BLaER1 treated with 17β-estradiol and CSF1 and Interleukin-3, amounts not matched to agents 10 nM and 100 nM (cell line): ENCODE measurements at regions not wholly inside any gene's neighbourhood (a gene's known extent, or its start where the extent isn't known, plus 50 kb on each side); places are given as distances from the start of the nearest gene placed in this dataset.
"Not testable (repeated sequence)": the region's sequence is repeated elsewhere in the genome, so short reads cannot be mapped to it uniquely, and the experiment has no call there.

ENCODE experiments used
- H3K27ac ChIP-seq, 11 experiments: shearing (Covaris generic); formaldehyde crosslinking; 2 replicates each; pipeline ENCODE4 v1.8.1; 2022
- H3K27me3 ChIP-seq, 11 experiments: shearing (Covaris generic); formaldehyde crosslinking; 2 replicates each; pipeline ENCODE4 v1.8.1; 2022
- H3K36me3 ChIP-seq, 11 experiments: shearing (Covaris generic); formaldehyde crosslinking; 2 replicates each; pipeline ENCODE4 v1.8.1; 2022
- H3K4me1 ChIP-seq, 10 experiments: shearing (Covaris generic); formaldehyde crosslinking; 2 replicates each; pipeline ENCODE4 v1.8.1; 2022
- H3K4me2 ChIP-seq, 11 experiments: shearing (Covaris generic); formaldehyde crosslinking; 2 replicates each; pipeline ENCODE4 v1.8.1; 2022
- H3K4me3 ChIP-seq, 10 experiments: shearing (Covaris generic); formaldehyde crosslinking; 2 replicates each; pipeline ENCODE4 v1.8.1; 2022
- H3K9ac ChIP-seq, 11 experiments: shearing (Covaris generic); formaldehyde crosslinking; 2 replicates each; pipeline ENCODE4 v1.8.1; 2022
- H3K9me3 ChIP-seq, 11 experiments: shearing (Covaris generic); formaldehyde crosslinking; replicated peaks in 1 of 11; 2 replicates each; pipeline ENCODE4 v1.8.1; 2022
- H4K20me1 ChIP-seq, 11 experiments: shearing (Covaris generic); formaldehyde crosslinking; 2 replicates each; pipeline ENCODE4 v1.8.1; 2022
- Cebpa-rat ChIP-seq, 11 experiments: shearing (Covaris generic); IDR thresholded peaks; 2 replicates each; pipeline ENCODE4 v1.8.1; 2022

DNA sequence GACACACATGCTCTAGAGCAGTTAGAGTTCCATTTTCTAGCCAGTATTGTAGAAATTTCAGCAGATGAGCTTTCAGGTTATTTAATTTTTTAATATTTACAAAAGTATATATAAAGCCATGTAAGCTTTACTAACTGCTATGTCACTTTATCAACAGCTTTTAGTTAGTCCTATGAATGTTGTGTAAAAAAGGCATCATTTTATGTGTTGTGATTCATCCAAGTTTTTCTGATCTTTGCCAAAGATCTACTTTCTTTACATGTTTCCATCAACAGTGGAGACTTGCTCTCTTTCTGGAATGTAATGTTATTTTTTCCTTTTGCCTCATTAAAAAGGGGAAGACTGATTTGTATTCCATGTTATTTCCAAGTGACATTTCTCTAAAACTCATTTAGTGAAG is 125.2 kb upstream of the TFPI start:
- Histone ChIP-seq H3K27me3 (no peaks in the 10 kb centered on the region), H3K4me1 (no peaks in the 10 kb centered on the region), H3K9ac (no peak overlapping the region), H3K9me3 (no peaks in the 10 kb centered on the region), H3K4me3 (no peak overlapping the region), H4K20me1 (no peaks in the 10 kb centered on the region), H3K27ac (no peak overlapping the region), H3K4me2 (no peak overlapping the region), H3K36me3 (no peaks in the 10 kb centered on the region)
- TF ChIP-seq Cebpa-rat (IDR thresholded peaks at IDR 0.05) = no peak

DNA sequence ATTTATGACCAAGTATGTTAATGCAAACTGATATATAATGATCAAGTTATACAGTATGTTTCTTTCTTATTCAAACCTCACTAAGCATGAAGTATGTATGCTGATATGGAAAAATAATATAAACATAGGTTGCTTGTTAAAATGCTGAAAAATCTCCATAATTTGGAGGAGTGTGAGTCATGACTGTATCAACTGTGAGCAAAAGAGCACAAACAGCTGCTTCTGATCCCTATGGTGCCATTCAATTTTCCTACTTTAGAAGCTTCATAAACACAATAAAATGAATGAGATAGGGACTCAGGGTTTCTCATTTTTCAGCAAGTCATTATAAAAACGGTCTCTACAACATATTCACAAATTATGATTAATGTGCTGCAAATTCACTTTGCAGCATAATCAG is 129.9 kb upstream of the TFPI start:
- Histone ChIP-seq H4K20me1 (no peaks in the 10 kb centered on the region), H3K36me3 (no peaks in the 10 kb centered on the region), H3K4me2 (no peak overlapping the region), H3K27me3 (no peaks in the 10 kb centered on the region), H3K4me1 (no peaks in the 10 kb centered on the region), H3K4me3 (no peak overlapping the region), H3K27ac (no peak overlapping the region), H3K9ac (no peak overlapping the region), H3K9me3 (no peaks in the 10 kb centered on the region)
- no peak for TF ChIP-seq Cebpa-rat (IDR thresholded peaks at IDR 0.05)

DNA sequence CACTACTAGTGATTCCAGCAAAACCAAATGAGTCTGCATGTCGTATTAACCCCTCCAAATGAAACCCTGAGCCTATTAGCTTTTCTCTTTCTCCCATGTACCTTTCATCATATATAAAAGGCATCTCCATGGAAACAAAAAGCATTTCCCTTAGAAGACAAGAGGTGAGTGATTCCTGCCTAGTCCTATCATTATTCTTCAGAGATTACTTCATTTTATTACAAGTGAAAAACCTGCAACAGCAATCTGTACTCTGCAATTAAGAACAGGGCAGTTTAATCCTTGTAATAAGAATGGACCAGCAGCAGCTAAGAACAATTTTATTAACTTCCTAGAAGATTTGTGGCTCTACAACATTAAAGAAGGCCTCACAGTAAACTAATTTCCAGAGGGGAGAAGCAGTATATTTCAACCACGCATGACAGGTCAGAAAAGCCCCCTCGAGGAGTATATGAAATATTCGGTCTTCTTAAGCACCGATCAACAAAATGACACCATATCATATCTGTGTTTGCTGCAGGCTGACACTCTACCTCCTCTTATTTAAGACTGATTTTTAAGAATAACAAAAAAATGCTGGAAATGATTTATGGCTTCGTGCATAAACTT is 132.3 kb upstream of the TFPI start:
- Histone ChIP-seq H3K27ac (no peak overlapping the region), H3K9me3 (no peaks in the 10 kb centered on the region), H3K36me3 (no peaks in the 10 kb centered on the region), H3K4me1 (no peaks in the 10 kb centered on the region), H3K27me3 (no peaks in the 10 kb centered on the region), H3K4me3 (no peak overlapping the region), H3K4me2 (no peak overlapping the region), H3K9ac (no peak overlapping the region), H4K20me1 (no peaks in the 10 kb centered on the region)
- TF ChIP-seq Cebpa-rat (IDR thresholded peaks at IDR 0.05) = no peak

DNA sequence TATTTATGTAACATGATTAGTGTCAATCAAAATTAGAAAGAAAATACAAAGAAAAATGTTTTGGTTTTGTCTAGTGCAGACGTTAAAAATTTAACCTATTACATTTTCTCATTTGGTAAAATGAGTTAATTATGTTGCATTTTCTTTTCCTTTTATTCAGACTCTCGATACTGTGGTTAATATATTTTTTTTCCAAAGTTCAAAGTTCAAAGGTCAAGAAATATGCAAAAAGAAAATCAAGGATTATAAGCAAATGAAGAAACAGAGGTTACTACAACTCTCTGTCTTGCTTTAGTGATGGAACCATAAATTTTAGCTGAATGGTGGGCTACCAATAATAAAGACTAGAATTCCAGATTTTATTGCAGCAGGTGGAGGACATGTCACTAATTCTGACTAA is 133.3 kb upstream of the TFPI start:
- H3K4me2 ChIP-seq = no peak overlapping the region
- no peak for TF ChIP-seq Cebpa-rat (IDR thresholded peaks at IDR 0.05)
- no peaks in the 10 kb centered on the region for H3K36me3 ChIP-seq
- no peaks in the 10 kb centered on the region for H4K20me1 ChIP-seq
- no peaks in the 10 kb centered on the region for H3K9me3 ChIP-seq
- no peak overlapping the region for H3K4me3 ChIP-seq
- no peak overlapping the region for H3K27ac ChIP-seq
- H3K9ac ChIP-seq = no peak overlapping the region
- H3K27me3 ChIP-seq = no peaks in the 10 kb centered on the region
- no peaks in the 10 kb centered on the region for H3K4me1 ChIP-seq

DNA sequence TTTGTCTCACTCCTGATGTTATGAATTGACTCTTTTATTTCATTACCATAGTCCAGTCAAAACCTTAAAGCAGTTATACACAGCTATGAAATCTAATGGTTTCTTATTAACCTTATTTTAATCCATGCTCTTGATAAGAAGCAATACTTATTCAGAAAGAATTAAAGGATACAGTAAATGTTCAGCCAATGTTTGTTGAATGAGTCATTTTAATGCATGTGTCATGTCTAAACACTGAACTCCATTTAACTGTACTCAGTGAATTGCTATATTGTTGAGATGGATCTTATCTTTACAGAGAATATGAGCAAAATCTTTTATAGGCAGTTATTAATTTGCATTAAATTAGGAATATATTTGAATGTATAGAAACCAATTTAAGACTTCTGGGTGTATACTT is 135.1 kb upstream of the TFPI start:
- Histone ChIP-seq H3K27me3 (no peaks in the 10 kb centered on the region), H3K4me1 (no peaks in the 10 kb centered on the region), H3K9me3 (no peaks in the 10 kb centered on the region), H3K27ac (no peak overlapping the region), H3K4me3 (no peak overlapping the region), H4K20me1 (no peaks in the 10 kb centered on the region), H3K9ac (no peak overlapping the region), H3K36me3 (no peaks in the 10 kb centered on the region), H3K4me2 (no peak overlapping the region)
- TF ChIP-seq Cebpa-rat (IDR thresholded peaks at IDR 0.05) = no peak

DNA sequence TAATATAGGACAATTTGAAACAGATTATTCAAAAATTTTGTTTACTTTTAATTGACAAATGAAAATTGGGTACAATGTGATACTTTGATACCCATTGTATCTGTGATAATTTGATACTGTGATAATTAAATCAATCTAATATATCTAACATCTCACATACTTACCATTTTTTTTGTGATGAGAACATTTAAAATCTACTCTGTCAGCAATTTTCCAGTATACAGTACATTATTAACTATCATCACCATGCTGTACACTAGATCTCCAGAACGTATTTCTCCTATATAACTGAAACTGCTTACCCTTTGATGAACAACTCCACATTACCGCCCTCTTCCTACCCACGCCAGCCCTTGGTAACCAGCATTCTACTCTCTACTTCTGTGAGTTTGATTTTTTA is 139.7 kb upstream of the TFPI start:
- H4K20me1 ChIP-seq = no peaks in the 10 kb centered on the region
- H3K27ac ChIP-seq = no peak overlapping the region
- no peaks in the 10 kb centered on the region for H3K9me3 ChIP-seq
- no peaks in the 10 kb centered on the region for H3K27me3 ChIP-seq
- no peaks in the 10 kb centered on the region for H3K36me3 ChIP-seq
- H3K9ac ChIP-seq = no peak overlapping the region
- no peak overlapping the region for H3K4me3 ChIP-seq
- no peak overlapping the region for H3K4me2 ChIP-seq
- TF ChIP-seq Cebpa-rat (IDR thresholded peaks at IDR 0.05) = no peak
- H3K4me1 ChIP-seq = no peaks in the 10 kb centered on the region

DNA sequence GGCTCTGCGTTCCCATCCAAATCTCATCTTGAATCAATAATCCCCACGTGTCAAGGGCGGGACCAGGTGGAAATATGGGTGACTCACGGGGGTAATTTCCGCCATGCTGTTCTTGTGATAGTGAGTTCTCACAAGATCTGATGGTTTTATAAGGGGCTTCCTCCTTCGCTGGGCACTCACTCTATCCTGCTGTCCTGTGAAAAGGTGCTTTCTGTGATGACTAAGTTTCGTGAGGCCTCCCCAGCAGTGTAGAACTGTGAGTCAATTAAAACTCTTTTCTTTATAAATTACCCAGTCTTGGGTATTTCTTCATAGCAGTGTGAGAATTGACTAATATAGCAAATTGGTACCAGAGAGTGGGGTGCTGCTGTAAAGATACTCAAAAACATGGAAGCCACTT is 142.4 kb upstream of the TFPI start:
- not testable (repeated sequence) for H3K27ac ChIP-seq, H3K9ac ChIP-seq, H3K4me3 ChIP-seq, H3K9me3 ChIP-seq, H3K36me3 ChIP-seq, H3K4me1 ChIP-seq, H3K27me3 ChIP-seq, H3K4me2 ChIP-seq, H4K20me1 ChIP-seq

DNA sequence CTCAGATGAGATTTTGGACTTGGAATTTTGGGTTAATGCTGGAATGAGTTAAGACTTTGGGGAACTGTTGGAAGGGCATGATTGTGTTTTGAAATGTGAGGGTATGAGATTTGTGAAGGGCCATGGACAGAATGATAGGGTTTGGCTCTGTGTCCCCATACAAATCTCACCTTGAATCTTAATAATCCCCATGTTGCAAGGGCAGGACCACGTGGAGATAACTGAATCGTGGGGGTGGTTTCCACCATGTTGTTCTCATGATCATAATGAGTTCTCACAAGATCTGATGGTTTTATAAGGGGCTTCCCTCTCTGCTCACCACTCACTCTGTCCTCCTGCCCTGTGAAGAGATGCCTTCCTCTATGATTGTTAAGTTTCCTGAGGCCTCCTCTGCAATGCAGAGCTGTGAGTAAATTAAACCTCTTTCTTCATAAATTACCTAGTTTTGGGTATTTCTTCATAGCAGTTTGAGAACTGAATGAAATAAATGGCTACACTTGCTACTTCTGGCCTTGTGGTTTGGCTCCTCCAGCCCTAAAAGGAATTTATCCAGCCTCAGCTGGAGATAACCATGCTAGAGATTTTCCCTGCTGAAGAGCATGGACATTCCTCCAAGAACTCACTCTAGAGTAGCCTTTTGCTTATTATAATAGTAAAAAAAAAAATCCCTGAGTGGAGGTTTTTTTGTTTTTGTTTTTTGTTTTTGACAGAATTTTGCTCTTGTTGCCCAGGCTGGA is 144.3 kb upstream of the TFPI start:
- TF ChIP-seq Cebpa-rat (IDR thresholded peaks at IDR 0.05) = no peak
- Histone ChIP-seq H3K27me3 (no peaks in the 10 kb centered on the region), H3K4me1 (no peaks in the 10 kb centered on the region), H3K36me3 (no peaks in the 10 kb centered on the region), H3K27ac (no peak overlapping the region), H4K20me1 (no peaks in the 10 kb centered on the region), H3K9me3 (no peaks in the 10 kb centered on the region), H3K4me2 (no peak overlapping the region), H3K9ac (no peak overlapping the region), H3K4me3 (no peak overlapping the region)

DNA sequence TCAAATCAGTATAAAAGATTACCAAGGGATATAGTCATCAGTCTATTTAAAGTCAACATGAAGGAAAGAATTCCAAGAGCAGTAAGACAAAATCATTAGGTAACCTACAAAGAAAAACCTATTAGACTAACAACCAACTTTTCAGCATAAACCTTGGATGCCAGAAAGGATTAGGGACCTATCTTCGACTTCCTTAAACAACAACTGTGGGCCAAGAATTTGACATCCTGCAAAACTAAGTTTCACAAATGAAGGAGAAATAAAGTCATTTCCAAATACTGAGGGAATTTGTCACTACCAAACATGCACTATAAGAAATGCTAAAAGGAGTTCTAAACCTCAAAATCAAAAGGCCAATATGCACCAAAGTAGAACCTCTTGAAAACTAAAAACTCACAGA is 147.9 kb upstream of the TFPI start:
- Histone ChIP-seq H3K9me3 (no peaks in the 10 kb centered on the region), H3K4me1 (no peaks in the 10 kb centered on the region), H3K27ac (no peak overlapping the region), H3K9ac (no peak overlapping the region), H3K27me3 (no peaks in the 10 kb centered on the region), H3K4me2 (no peak overlapping the region), H4K20me1 (no peaks in the 10 kb centered on the region), H3K36me3 (no peaks in the 10 kb centered on the region), H3K4me3 (no peak overlapping the region)
- no peak for TF ChIP-seq Cebpa-rat (IDR thresholded peaks at IDR 0.05)

DNA sequence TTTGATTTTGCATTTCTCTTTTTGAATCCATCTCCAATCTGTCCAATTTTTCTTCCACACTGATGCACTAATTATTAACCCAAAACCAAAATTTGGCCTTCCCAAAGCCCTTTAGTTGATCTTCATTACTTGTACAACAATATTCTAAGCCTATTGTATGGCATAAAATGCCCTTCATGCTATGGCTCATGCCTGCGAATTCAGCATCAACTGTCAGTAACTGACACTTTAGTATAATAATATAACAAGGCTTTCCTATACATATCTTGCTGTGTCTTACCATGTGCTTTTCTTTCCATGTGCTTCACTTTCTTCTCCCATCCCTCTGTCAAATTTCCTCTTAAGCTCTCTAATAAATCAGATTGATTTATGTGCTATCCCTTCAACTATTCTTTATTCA is 154.0 kb upstream of the TFPI start:
- Histone ChIP-seq H3K4me3 (no peak overlapping the region), H4K20me1 (no peaks in the 10 kb centered on the region), H3K27me3 (no peaks in the 10 kb centered on the region), H3K27ac (no peak overlapping the region), H3K9ac (no peak overlapping the region), H3K4me1 (no peaks in the 10 kb centered on the region), H3K4me2 (no peak overlapping the region), H3K36me3 (no peaks in the 10 kb centered on the region), H3K9me3 (no peaks in the 10 kb centered on the region)
- TF ChIP-seq Cebpa-rat (IDR thresholded peaks at IDR 0.05) = no peak
